H1 (cell line): ENCODE measurements at regions not wholly inside any gene's neighbourhood (a gene's known extent, or its start where the extent isn't known, plus 50 kb on each side); places are given as distances from the start of the nearest gene placed in this dataset.

ENCODE experiments used
- CTCF ChIA-PET: fragments of 300-600 bp; sonication (Branson Sonifier 250); formaldehyde crosslinking; loops from one replicate; lab custom pipeline; 2021; ENCODE audit not compliant: partially characterized antibody; lab: Charles Lee
- POLR2A ChIA-PET: fragments of 300-600 bp; sonication (Branson Sonifier 250); formaldehyde crosslinking; loops from one replicate; lab custom pipeline; 2021; ENCODE audit warnings: inconsistent platforms; ENCODE audit not compliant: partially characterized antibody; lab: Charles Lee
- DNase-seq, 2 experiments: peaks; one replicate each; pipeline versions ENCODE4 v3.0.0 to v3.0.0-alpha.2; 2010 to 2022; ENCODE audit warnings: low spot score in 2 of 2, low read depth in 1 of 2, mixed read lengths in 1 of 2
- FAIRE-seq: peaks from 2 replicates; lab custom pipeline; 2011; peaks lifted over from hg19 to GRCh38; lab: Jason Lieb, UNC
- H2AFZ ChIP-seq: 2 replicates; pipeline ENCODE4 v1.8.1; 2012; ENCODE audit warnings: low read length, inconsistent platforms
- H2AK5ac ChIP-seq: 2 replicates; pipeline ENCODE4 v1.6.1; 2013; ENCODE audit warnings: low read depth, low read length
- H2BK120ac ChIP-seq: replicated peaks from 2 replicates; pipeline ENCODE3; 2013; ENCODE audit warnings: low read depth, low read length, inconsistent platforms
- H2BK12ac ChIP-seq: 2 replicates; pipeline ENCODE4 v1.6.1; 2013; ENCODE audit warnings: low read depth, low read length
- H2BK15ac ChIP-seq: 2 replicates; pipeline ENCODE4 v1.6.1; 2013; ENCODE audit warnings: low read length
- H2BK20ac ChIP-seq: 2 replicates; pipeline ENCODE4 v1.6.1; 2013; ENCODE audit warnings: low read length
- H2BK5ac ChIP-seq: 2 replicates; pipeline ENCODE4 v1.6.1; 2013; ENCODE audit warnings: low read depth, low read length
- H3K14ac ChIP-seq: 2 replicates; pipeline ENCODE4 v1.6.1; 2013; ENCODE audit warnings: inconsistent platforms; ENCODE audit not compliant: insufficient read length
- H3K18ac ChIP-seq: 2 replicates; pipeline ENCODE4 v1.6.1; 2013; ENCODE audit warnings: low read length; ENCODE audit errors: extremely low read depth
- H3K23ac ChIP-seq: 2 replicates; pipeline ENCODE4 v1.6.1; 2013; ENCODE audit warnings: inconsistent platforms; ENCODE audit not compliant: insufficient read length
- H3K23me2 ChIP-seq: 2 replicates; pipeline ENCODE4 v1.6.1; 2013; ENCODE audit warnings: low read depth, low read length
- H3K27ac ChIP-seq: 2 replicates; pipeline ENCODE4 v1.6.1; 2011; ENCODE audit warnings: low read depth, low read length, inconsistent platforms
- H3K27me3 ChIP-seq, 4 experiments: replicated peaks in 1 of 4; 1 replicate in 1 of 4; 2 replicates in 3 of 4; pipeline versions ENCODE4 v1.6.1 to v1.8.1; 2011 to 2013; ENCODE audit warnings: low read length in 3 of 4, mild to moderate bottlenecking in 3 of 4, inconsistent platforms in 2 of 4, mixed read lengths in 2 of 4, moderate library complexity in 1 of 4; ENCODE audit not compliant: control insufficient read depth in 3 of 4, insufficient read depth in 3 of 4; ENCODE audit errors: extremely low read depth in 1 of 4
- H3K36me3 ChIP-seq, 4 experiments: 2 replicates each; pipeline versions ENCODE4 v1.6.1 to v1.8.1; 2011 to 2013; ENCODE audit warnings: mild to moderate bottlenecking in 4 of 4, low read length in 3 of 4, moderate library complexity in 2 of 4, control low read depth in 1 of 4, inconsistent platforms in 1 of 4; ENCODE audit not compliant: insufficient read depth in 4 of 4, control insufficient read depth in 2 of 4
- H3K4ac ChIP-seq: replicated peaks from 2 replicates; pipeline ENCODE3; 2013; ENCODE audit warnings: low read length, low read depth, mixed read lengths, inconsistent platforms; ENCODE audit not compliant: insufficient read length
- H3K4me1 ChIP-seq, 4 experiments: replicated peaks in 1 of 4; 1 replicate in 1 of 4; 2 replicates in 3 of 4; pipeline versions ENCODE4 v1.6.1 to v1.8.1; 2011 to 2013; ENCODE audit warnings: low read length in 3 of 4, inconsistent platforms in 2 of 4, mixed read lengths in 1 of 4; ENCODE audit not compliant: insufficient read depth in 4 of 4, control insufficient read depth in 3 of 4
- H3K4me2 ChIP-seq, 2 experiments: 2 replicates each; pipeline versions ENCODE4 v1.6.1 to v1.8.1; 2011 to 2013; ENCODE audit warnings: low read depth in 2 of 2, low read length in 2 of 2, control low read depth in 1 of 2, inconsistent platforms in 1 of 2, mild to moderate bottlenecking in 1 of 2; ENCODE audit not compliant: insufficient read depth in 1 of 2
- H3K4me3 ChIP-seq, 4 experiments: fragments of 200-600, 300-600 bp in 1 of 4; sonication (generic), shearing (Covaris generic), sonication (Bioruptor Twin) in 1 of 4; 2 replicates each; pipeline versions ENCODE4 v1.5.1 to v1.8.1; 2011 to 2016; ENCODE audit warnings: low read length in 4 of 4, low read depth in 3 of 4, control low read depth in 2 of 4, inconsistent platforms in 2 of 4, mild to moderate bottlenecking in 2 of 4, mixed read lengths in 1 of 4, moderate library complexity in 1 of 4; ENCODE audit not compliant: insufficient read depth in 2 of 4; ENCODE audit errors: extremely low read depth in 1 of 4
- H3K56ac ChIP-seq: replicated peaks from 2 replicates; pipeline ENCODE3; 2013; ENCODE audit warnings: low read depth, mild to moderate bottlenecking, mixed read lengths, low read length, inconsistent platforms; ENCODE audit not compliant: insufficient read length
- H3K79me1 ChIP-seq: 2 replicates; pipeline ENCODE4 v1.6.1; 2013; ENCODE audit warnings: low read depth, low read length, control low read depth
- H3K79me2 ChIP-seq, 2 experiments: 2 replicates each; pipeline versions ENCODE4 v1.6.1 to v1.8.1; 2012 to 2013; ENCODE audit warnings: low read length in 2 of 2, mild to moderate bottlenecking in 2 of 2, inconsistent platforms in 1 of 2; ENCODE audit not compliant: insufficient read depth in 2 of 2, control insufficient read depth in 1 of 2
- H3K9ac ChIP-seq, 4 experiments: replicated peaks in 1 of 4; 1 replicate in 1 of 4; 2 replicates in 3 of 4; pipeline versions ENCODE4 v1.6.1 to v1.8.1; 2011 to 2013; ENCODE audit warnings: low read depth in 3 of 4, low read length in 3 of 4, control low read depth in 2 of 4, mild to moderate bottlenecking in 2 of 4, moderate library complexity in 2 of 4, inconsistent platforms in 1 of 4; ENCODE audit errors: extremely low read depth in 1 of 4
- H3K9me3 ChIP-seq, 2 experiments: 2 replicates each; pipeline versions ENCODE4 v1.6.1 to v1.8.1; 2012 to 2013; ENCODE audit warnings: mild to moderate bottlenecking in 2 of 2, moderate library complexity in 2 of 2, control low read depth in 1 of 2, inconsistent platforms in 1 of 2, low read depth in 1 of 2, low read length in 1 of 2, mixed read lengths in 1 of 2; ENCODE audit not compliant: insufficient read depth in 2 of 2
- H4K20me1 ChIP-seq, 2 experiments: replicated peaks in 1 of 2; 2 replicates each; pipeline versions ENCODE3 to v1.8.1; 2011 to 2013; ENCODE audit warnings: inconsistent platforms in 2 of 2, low read length in 2 of 2, mild to moderate bottlenecking in 1 of 2; ENCODE audit not compliant: insufficient read depth in 2 of 2, control insufficient read depth in 1 of 2
- H4K5ac ChIP-seq: 2 replicates; pipeline ENCODE4 v1.6.1; 2013; ENCODE audit warnings: low read length, low read depth, mixed read lengths, inconsistent platforms; ENCODE audit not compliant: insufficient read length
- H4K8ac ChIP-seq: 2 replicates; pipeline ENCODE4 v1.8.0; 2013; ENCODE audit warnings: mild to moderate bottlenecking, moderate library complexity, low read length, inconsistent platforms; ENCODE audit not compliant: insufficient read depth; ENCODE audit errors: extremely low read depth
- H4K91ac ChIP-seq: replicated peaks from 2 replicates; pipeline ENCODE3; 2013; ENCODE audit warnings: low read length, mixed read lengths, inconsistent platforms; ENCODE audit not compliant: insufficient read length
- BCL11A ChIP-seq, 2 experiments: IDR thresholded peaks; one replicate each; pipeline ENCODE4 v1.6.1; 2011; ENCODE audit warnings: low read depth in 2 of 2, low read length in 2 of 2, mild to moderate bottlenecking in 2 of 2
- CBX5 ChIP-seq: fragments of 300-800, 300-1000 bp; sonication (generic); IDR thresholded peaks from 2 replicates; pipeline ENCODE4 v1.7.1; 2016; ENCODE audit warnings: antibody characterized with exemption, low read length, low read depth
- CEBPB ChIP-seq: IDR thresholded peaks from 2 replicates; pipeline ENCODE4 v1.6.1; 2012; ENCODE audit warnings: low read depth, low read length
- POLR2AphosphoS5 ChIP-seq: IDR thresholded peaks from 2 replicates; pipeline ENCODE4 v1.6.1; 2011; ENCODE audit warnings: low read depth, low read length
- RFX5 ChIP-seq: IDR thresholded peaks from 2 replicates; pipeline ENCODE4 v1.6.1; 2011; ENCODE audit warnings: low read depth, low read length, improper control_type of control experiment, borderline replicate concordance
- WGBS, 2 experiments: shearing (Covaris generic) in 1 of 2; methylation state at CpG; one replicate each; pipeline versions ENCODE4 v1.1.6 to v1.1.7; 2013 to 2015; ENCODE audit warnings: low lambda C conversion rate in 2 of 2, mixed read lengths in 2 of 2, inconsistent platforms in 1 of 2, low coverage in 1 of 2, missing lambda C conversion rate in 1 of 2; ENCODE audit not compliant: insufficient replicate concordance in 2 of 2, insufficient coverage in 1 of 2, insufficient read length in 1 of 2; ENCODE audit errors: extremely low coverage in 1 of 2, missing lambda C conversion rate in 1 of 2; 5-methylcytosine and 5-hydroxymethylcytosine counted together

- Histone ChIP-seq H3K4me1 (no peaks in the 10 kb centered on the region), H3K79me1 (no peaks in the 10 kb centered on the region), H3K18ac (no peak overlapping the region), H2AK5ac (no peak overlapping the region), H2AFZ (no peak overlapping the region), H3K4ac (no peak overlapping the region), H3K27me3 (no peaks in the 10 kb centered on the region), H3K79me2 (no peaks in the 10 kb centered on the region), H3K4me2 (no peak overlapping the region), H3K9me3 (no peaks in the 10 kb centered on the region), H2BK12ac (no peak overlapping the region), H4K20me1 (no peaks in the 10 kb centered on the region), H2BK15ac (no peak overlapping the region), H3K36me3 (no peaks in the 10 kb centered on the region), H3K23me2 (no peaks in the 10 kb centered on the region), H3K4me3 (no peak overlapping the region), H2BK5ac (no peak overlapping the region), H2BK20ac (no peak overlapping the region), H4K91ac (no peak overlapping the region), H4K5ac (no peak overlapping the region), H3K14ac (no peak overlapping the region), H3K9ac (no peak overlapping the region), H2BK120ac (no peak overlapping the region), H3K23ac (no peak overlapping the region), H3K27ac (no peak overlapping the region), H3K56ac (no peak overlapping the region), H4K8ac (no peak overlapping the region)
- no peak for FAIRE-seq
- no peak for DNase-seq
- ChIA-PET POLR2A (no interaction called here), CTCF (interaction anchor here (0.7 to 5.0 kb wide), 21 partner anchors 9 to 723 kb away, joined by 3 to 54 read pairs (median 5); no protein-coding TSS in a partner anchor)
- 98% methylated on average over 3 of the region's 3 CpGs; no CpG with 5 or more reads in 1 of the 2 experiments for WGBS, 2 experiments
- TF ChIP-seq POLR2AphosphoS5: no peak
- no peak for TF ChIP-seq CEBPB
- TF ChIP-seq RFX5: no peak
- TF ChIP-seq BCL11A (IDR thresholded peaks at IDR 0.05; ENCODE audit: low read depth in 2 of 2, low read length in 2 of 2): no peak
- TF ChIP-seq CBX5: no peak
Observed at GRCh38 chr6:54716877-54717276, 129.7 kb upstream of the FAM83B start.
